ENCODE measurements at regions not wholly inside any gene's neighbourhood (a gene's known extent, or its start where the extent isn't known, plus 50 kb on each side); places are given as distances from the start of the nearest gene placed in this dataset.

DNA sequence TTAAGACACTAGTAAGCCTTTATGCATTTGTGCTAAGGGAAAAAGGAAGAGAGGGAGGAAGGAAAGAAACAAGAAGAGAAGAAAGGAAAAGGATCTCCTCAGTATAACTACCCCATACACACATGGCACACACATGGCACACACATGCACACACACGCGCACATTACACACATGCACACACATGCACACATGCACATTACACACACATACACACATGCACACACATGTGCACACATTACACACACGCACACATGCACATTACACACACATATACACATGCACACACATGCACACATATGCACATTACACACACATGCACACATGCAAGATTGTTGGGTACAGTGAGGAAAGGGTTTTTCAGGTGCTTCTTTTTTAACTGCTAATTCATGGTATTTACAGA, 311.2 kb downstream of the SKIDA1 start:
- no peak for DNase-seq
- Mint-ChIP-seq H3K36me3 (ENCODE audit: low read depth) (no peaks in the 10 kb centered on the region), H3K9me3 (no peaks in the 10 kb centered on the region), H3K27ac (no peak overlapping the region), H3K4me1 (ENCODE audit: low read depth) (no peaks in the 10 kb centered on the region), H3K27me3 (ENCODE audit: insufficient read depth) (no peaks in the 10 kb centered on the region), H3K4me3 (no peak overlapping the region)
- TF ChIP-seq, protein P1, sequence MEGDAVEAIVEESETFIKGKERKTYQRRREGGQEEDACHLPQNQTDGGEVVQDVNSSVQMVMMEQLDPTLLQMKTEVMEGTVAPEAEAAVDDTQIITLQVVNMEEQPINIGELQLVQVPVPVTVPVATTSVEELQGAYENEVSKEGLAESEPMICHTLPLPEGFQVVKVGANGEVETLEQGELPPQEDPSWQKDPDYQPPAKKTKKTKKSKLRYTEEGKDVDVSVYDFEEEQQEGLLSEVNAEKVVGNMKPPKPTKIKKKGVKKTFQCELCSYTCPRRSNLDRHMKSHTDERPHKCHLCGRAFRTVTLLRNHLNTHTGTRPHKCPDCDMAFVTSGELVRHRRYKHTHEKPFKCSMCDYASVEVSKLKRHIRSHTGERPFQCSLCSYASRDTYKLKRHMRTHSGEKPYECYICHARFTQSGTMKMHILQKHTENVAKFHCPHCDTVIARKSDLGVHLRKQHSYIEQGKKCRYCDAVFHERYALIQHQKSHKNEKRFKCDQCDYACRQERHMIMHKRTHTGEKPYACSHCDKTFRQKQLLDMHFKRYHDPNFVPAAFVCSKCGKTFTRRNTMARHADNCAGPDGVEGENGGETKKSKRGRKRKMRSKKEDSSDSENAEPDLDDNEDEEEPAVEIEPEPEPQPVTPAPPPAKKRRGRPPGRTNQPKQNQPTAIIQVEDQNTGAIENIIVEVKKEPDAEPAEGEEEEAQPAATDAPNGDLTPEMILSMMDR (IDR thresholded peaks at IDR 0.05) = no peak

DNA sequence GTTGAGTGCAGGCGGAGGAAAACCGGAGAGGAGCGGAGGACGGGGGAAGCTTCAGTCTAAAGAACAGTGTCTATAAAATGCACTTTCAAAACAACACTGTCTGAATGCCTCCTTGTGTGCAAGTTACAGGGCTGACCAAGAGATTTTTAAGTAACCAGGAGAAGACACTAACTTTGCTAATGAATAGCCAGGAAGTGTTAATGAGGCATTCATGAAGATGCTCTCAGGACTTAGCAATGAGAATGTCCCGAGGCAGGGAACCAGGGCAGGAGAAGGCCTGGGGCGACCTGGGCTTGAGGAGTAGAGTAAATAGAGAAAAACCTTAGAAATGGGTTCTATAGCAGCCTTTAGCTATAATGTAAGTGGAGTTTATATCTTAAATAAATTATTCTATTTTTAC, 312.1 kb downstream of the SKIDA1 start:
- Mint-ChIP-seq H3K9me3 (no peaks in the 10 kb centered on the region), H3K4me3 (no peak overlapping the region), H3K27me3 (ENCODE audit: insufficient read depth) (no peaks in the 10 kb centered on the region), H3K36me3 (ENCODE audit: low read depth) (no peaks in the 10 kb centered on the region), H3K4me1 (ENCODE audit: low read depth) (no peaks in the 10 kb centered on the region), H3K27ac (no peak overlapping the region)
- no peak for DNase-seq
- TF ChIP-seq, protein P1 (IDR thresholded peaks at IDR 0.05) = no peak

DNA sequence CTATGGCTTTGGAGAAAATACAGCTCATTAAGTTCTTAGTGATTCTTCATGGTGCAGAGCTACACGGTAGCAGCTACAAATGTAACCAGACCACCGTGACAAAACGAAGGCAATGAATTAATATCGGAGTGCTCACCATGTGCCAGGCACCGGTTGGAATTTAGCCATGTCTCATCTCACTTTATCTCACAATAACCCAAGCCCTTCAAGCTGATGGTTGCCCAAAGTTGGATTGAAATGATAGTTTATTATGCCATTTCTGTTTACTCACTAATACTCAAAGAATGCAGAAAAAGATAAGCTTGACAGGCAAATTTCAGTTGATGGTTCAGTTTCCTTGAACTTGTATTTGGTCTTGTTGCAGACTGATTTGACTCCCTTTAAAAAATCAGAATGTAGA, 312.6 kb downstream of the SKIDA1 start:
- no peaks in the 10 kb centered on the region; the same call in 1 of the 2 replicates for H3K9me3 Mint-ChIP-seq
- TF ChIP-seq, protein P1 (IDR thresholded peaks at IDR 0.05) = no peak
- no peaks in the 10 kb centered on the region for H3K27me3 Mint-ChIP-seq (ENCODE audit: insufficient read depth)
- no peak for DNase-seq
- no peaks in the 10 kb centered on the region for H3K4me1 Mint-ChIP-seq (ENCODE audit: low read depth)
- no peak overlapping the region for H3K4me3 Mint-ChIP-seq
- H3K36me3 Mint-ChIP-seq (ENCODE audit: low read depth) = no peaks in the 10 kb centered on the region
- H3K27ac Mint-ChIP-seq = no peak overlapping the region

DNA sequence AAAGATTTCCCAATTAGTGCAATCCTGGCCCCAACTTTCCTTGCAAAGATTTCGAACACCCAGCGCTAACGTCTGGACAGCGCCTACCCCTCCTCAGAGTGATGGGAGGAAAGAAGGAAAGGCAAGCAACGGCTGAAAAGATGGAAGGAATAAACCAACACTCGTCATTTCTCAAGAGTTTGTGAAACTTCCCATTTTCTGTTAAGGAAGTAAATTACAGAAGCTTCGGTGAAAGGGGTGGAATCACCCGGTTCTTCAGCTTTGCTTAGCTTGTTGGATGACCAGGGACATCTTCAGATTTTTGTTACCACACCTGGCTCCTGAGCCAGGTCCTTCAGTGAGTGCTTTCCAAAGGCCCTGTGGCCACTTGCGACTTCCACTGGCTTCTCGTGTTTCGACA, 313.1 kb downstream of the SKIDA1 start:
- TF ChIP-seq, protein P1 (IDR thresholded peaks at IDR 0.05) = no peak
- DNase-seq = no peak
- H3K36me3 Mint-ChIP-seq (ENCODE audit: low read depth) = no peaks in the 10 kb centered on the region
- H3K4me1 Mint-ChIP-seq (ENCODE audit: low read depth) = no peaks in the 10 kb centered on the region
- H3K9me3 Mint-ChIP-seq = no peaks in the 10 kb centered on the region; the same call in 1 of the 2 replicates
- H3K4me3 Mint-ChIP-seq = no peak overlapping the region
- H3K27ac Mint-ChIP-seq = no peak overlapping the region
- no peaks in the 10 kb centered on the region for H3K27me3 Mint-ChIP-seq (ENCODE audit: insufficient read depth)

DNA sequence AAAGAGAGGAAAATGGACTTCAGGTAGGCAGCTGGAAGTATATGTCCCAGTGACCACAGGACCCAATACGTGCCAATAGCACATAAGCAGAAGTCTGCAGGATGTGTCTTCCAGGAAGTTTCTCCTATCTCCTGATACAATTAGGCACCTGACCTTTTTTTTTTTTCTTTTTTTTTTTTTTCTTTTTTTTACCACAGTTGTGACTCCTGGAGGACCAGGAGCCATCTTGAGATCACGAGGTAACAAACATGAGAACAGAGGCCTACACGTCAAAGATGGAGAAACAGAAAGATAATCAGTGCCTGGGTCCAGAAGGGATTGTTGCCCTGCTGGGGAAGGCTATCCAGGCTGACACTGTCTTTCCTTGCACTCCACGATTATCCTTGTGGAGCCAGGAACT, 312.4 kb upstream of the NEBL start:
- Mint-ChIP-seq H3K27me3 (ENCODE audit: insufficient read depth) (no peaks in the 10 kb centered on the region; the same call in 1 of the 2 replicates), H3K9me3 (no peaks in the 10 kb centered on the region; the same call in 1 of the 2 replicates), H3K4me3 (no peak overlapping the region), H3K4me1 (ENCODE audit: low read depth) (no peaks in the 10 kb centered on the region), H3K27ac (no peak overlapping the region), H3K36me3 (ENCODE audit: low read depth) (no peaks in the 10 kb centered on the region)
- TF ChIP-seq, protein P1 (IDR thresholded peaks at IDR 0.05) = no peak
- no peak for DNase-seq

Measured in HFFc6 (cell line).